HCT116 (cell line): ENCODE measurements at regions not wholly inside any gene's neighbourhood (a gene's known extent, or its start where the extent isn't known, plus 50 kb on each side); places are given as distances from the start of the nearest gene placed in this dataset.

Experiments used
- ATAC-seq: fragments of 200-7000 bp; cut with Tn5 transposase; 2 replicates; pipeline ENCODE4 v1.9.1; 2020; ENCODE audit warnings: mild to moderate bottlenecking, moderate library complexity
- BruUV-seq: library from RNA; stranded (reverse); fragments of 400-500 nt; replicated peaks from 2 replicates; lab custom pipeline; 2021; lab: Mats Ljungman, UMichigan
- CTCF ChIA-PET: fragments of 300-600 bp; sonication (Branson Sonifier 250); formaldehyde crosslinking; loops from one replicate; lab custom pipeline; 2021; ENCODE audit warnings: antibody characterized with exemption; lab: Charles Lee
- POLR2A ChIA-PET: fragments of 300-600, 350-600 bp; sonication (Branson Sonifier 250); formaldehyde crosslinking; loops from one replicate; lab custom pipeline; 2021; ENCODE audit warnings: antibody characterized with exemption; lab: Charles Lee
- RAD21 ChIA-PET, 2 experiments: fragments of 300-600 bp; sonication (Branson Sonifier 250); formaldehyde crosslinking; loops; one replicate each; lab custom pipeline; 2023; ENCODE audit warnings: low total read pairs in 2 of 2; ENCODE audit not compliant: uncharacterized antibody in 2 of 2, unreplicated experiment in 2 of 2, low non-redundant PET in 1 of 2; lab: Charles Lee
- DNase-seq: peaks from one replicate; pipeline ENCODE4 v3.0.0-alpha.2; 2010; ENCODE audit warnings: low read depth, low spot score
- H2AFZ ChIP-seq: fragments of 200-600 bp; shearing (Covaris generic), sonication (generic); 2 replicates; pipeline ENCODE4 v1.6.1; 2017; ENCODE audit warnings: low read depth, mixed run types, mixed read lengths, antibody characterized with exemption, low read length; ENCODE audit not compliant: poor library complexity, severe bottlenecking
- H3K27ac ChIP-seq: 2 replicates; pipeline ENCODE4 v1.5.1; 2012; ENCODE audit warnings: low read depth, low read length
- H3K27me3 ChIP-seq: fragments of 200-600 bp; sonication (generic); 2 replicates; pipeline ENCODE4 v1.6.1; 2016; ENCODE audit warnings: mixed run types, low read length, mixed read lengths; ENCODE audit not compliant: insufficient read depth
- H3K36me3 ChIP-seq, 2 experiments: fragments of 200-500 bp in 1 of 2; fragments of 200-600 bp in 1 of 2; sonication (Bioruptor generic) in 1 of 2; sonication (generic) in 1 of 2; 2 replicates each; pipeline versions ENCODE4 v1.5.1 to v1.6.1; 2014 to 2016; ENCODE audit warnings: low read length in 2 of 2, inconsistent platforms in 1 of 2, mixed read lengths in 1 of 2, mixed run types in 1 of 2; ENCODE audit not compliant: insufficient read depth in 2 of 2, control insufficient read depth in 1 of 2
- H3K4me1 ChIP-seq, 2 experiments: fragments of 200-600 bp in 1 of 2; sonication (generic) in 1 of 2; 2 replicates each; pipeline versions ENCODE4 v1.5.1 to v1.6.1; 2012 to 2017; ENCODE audit warnings: low read length in 2 of 2, inconsistent platforms in 1 of 2, mild to moderate bottlenecking in 1 of 2, mixed read lengths in 1 of 2, mixed run types in 1 of 2, moderate library complexity in 1 of 2; ENCODE audit not compliant: insufficient read depth in 2 of 2, control insufficient read depth in 1 of 2
- H3K4me2 ChIP-seq: fragments of 200-600 bp; sonication (generic); 2 replicates; pipeline ENCODE4 v1.6.1; 2017; ENCODE audit warnings: mixed run types, low read length, mixed read lengths
- H3K4me3 ChIP-seq, 2 experiments: fragments of 200-600 bp in 1 of 2; sonication (generic) in 1 of 2; replicated peaks in 1 of 2; 2 replicates each; pipeline ENCODE4 v1.5.1; 2011 to 2016; ENCODE audit warnings: low read length in 2 of 2, control low read depth in 1 of 2, low read depth in 1 of 2, mild to moderate bottlenecking in 1 of 2, mixed read lengths in 1 of 2, mixed run types in 1 of 2
- H3K79me2 ChIP-seq: fragments of 200-600 bp; sonication (generic); 2 replicates; pipeline ENCODE4 v1.6.1; 2017; ENCODE audit warnings: mild to moderate bottlenecking, mixed run types, low read length, moderate library complexity, mixed read lengths; ENCODE audit not compliant: insufficient read depth
- H3K9ac ChIP-seq: fragments of 200-600 bp; sonication (generic); 2 replicates; pipeline ENCODE4 v1.6.1; 2016; ENCODE audit warnings: low read length, mixed read lengths
- H3K9me2 ChIP-seq: fragments of 200-600 bp; sonication (generic), shearing (Covaris generic); 2 replicates; pipeline ENCODE4 v1.6.1; 2017; ENCODE audit warnings: mixed run types, mild to moderate bottlenecking, moderate library complexity; ENCODE audit not compliant: insufficient read depth
- H3K9me3 ChIP-seq, 2 experiments: fragments of 200-500 bp in 1 of 2; fragments of 200-600 bp in 1 of 2; sonication (Bioruptor generic) in 1 of 2; sonication (generic) in 1 of 2; 2 replicates each; pipeline ENCODE4 v1.6.1; 2014 to 2017; ENCODE audit warnings: low read length in 2 of 2, mixed read lengths in 2 of 2, inconsistent platforms in 1 of 2, low read depth in 1 of 2, mild to moderate bottlenecking in 1 of 2, mixed run types in 1 of 2, moderate library complexity in 1 of 2; ENCODE audit not compliant: control insufficient read depth in 1 of 2, insufficient read depth in 1 of 2
- H4K20me1 ChIP-seq: fragments of 200-600 bp; sonication (generic), shearing (Covaris generic); 2 replicates; pipeline ENCODE4 v1.6.1; 2017; ENCODE audit warnings: mixed run types, mild to moderate bottlenecking, moderate library complexity; ENCODE audit not compliant: insufficient read depth
- CBX3 ChIP-seq: IDR thresholded peaks from 2 replicates; pipeline ENCODE4 v1.6.1; 2012; ENCODE audit warnings: low read depth
- CEBPB ChIP-seq: IDR thresholded peaks from 2 replicates; pipeline ENCODE4 v1.6.1; 2012; ENCODE audit warnings: low read depth
- CTCF ChIP-seq, 3 experiments: fragments of 200-600 bp in 1 of 3; sonication (generic) in 1 of 3; IDR thresholded peaks in 2 of 3; conservative IDR thresholded peaks in 1 of 3; 2 replicates each; pipeline ENCODE4 v1.5.1; 2012 to 2017; ENCODE audit warnings: low read depth in 2 of 3, low read length in 2 of 3, antibody characterized with exemption in 1 of 3, borderline replicate concordance in 1 of 3, control low read depth in 1 of 3, mild to moderate bottlenecking in 1 of 3, mixed read lengths in 1 of 3, mixed run types in 1 of 3, moderate library complexity in 1 of 3; ENCODE audit not compliant: insufficient read depth in 1 of 3
- EGR1 ChIP-seq: IDR thresholded peaks from 2 replicates; pipeline ENCODE4 v1.6.1; 2012; ENCODE audit warnings: low read depth
- ELF1 ChIP-seq: IDR thresholded peaks from 2 replicates; pipeline ENCODE4 v1.6.1; 2012; ENCODE audit warnings: low read depth, borderline replicate concordance
- EZH2 ChIP-seq: fragments of 200-600 bp; sonication (generic); IDR thresholded peaks from 2 replicates; pipeline ENCODE4 v1.6.1; 2017; ENCODE audit warnings: antibody characterized with exemption, mixed run types
- JUND ChIP-seq: IDR thresholded peaks from 2 replicates; pipeline ENCODE4 v1.6.1; 2012
- MAX ChIP-seq: IDR thresholded peaks from 2 replicates; pipeline ENCODE4 v1.6.1; 2012
- POLR2AphosphoS5 ChIP-seq: IDR thresholded peaks from 2 replicates; pipeline ENCODE4 v1.6.1; 2011; ENCODE audit warnings: mild to moderate bottlenecking, low read depth, low read length, moderate library complexity
- SIN3A ChIP-seq: IDR thresholded peaks from 2 replicates; pipeline ENCODE4 v1.6.1; 2012; ENCODE audit warnings: low read depth
- SRF ChIP-seq: IDR thresholded peaks from 2 replicates; pipeline ENCODE4 v1.6.1; 2012; ENCODE audit warnings: low read depth
- TCF7L2 ChIP-seq: IDR thresholded peaks from 2 replicates; pipeline ENCODE4 v1.7.0; 2011; ENCODE audit warnings: borderline replicate concordance, inconsistent platforms; ENCODE audit not compliant: insufficient read depth, insufficient read length; ENCODE audit errors: extremely low read depth
- YY1 ChIP-seq: IDR thresholded peaks from 2 replicates; pipeline ENCODE4 v1.6.1; 2011; ENCODE audit warnings: low read length, low read depth, moderate library complexity, mild to moderate bottlenecking; ENCODE audit not compliant: insufficient replicate concordance; ENCODE audit errors: extremely low read depth
- ZBTB33 ChIP-seq: IDR thresholded peaks from 2 replicates; pipeline ENCODE4 v1.6.1; 2011; ENCODE audit warnings: mild to moderate bottlenecking, low read length, moderate library complexity; ENCODE audit not compliant: insufficient replicate concordance; ENCODE audit errors: extremely low read depth
- ZFX ChIP-seq: fragments of 450-650 bp; IDR thresholded peaks from 2 replicates; pipeline ENCODE4 v1.6.1; 2017
- intact Hi-C: fragments of 100-400 bp; cut with micrococcal nuclease; formaldehyde crosslinking; loops from 2 replicates; pipeline ENCODE4 v1.10.0; 2022
- TF ChIP-seq, protein P1 (sequence below): IDR thresholded peaks from 2 replicates; pipeline ENCODE4 v1.6.1; 2012; ENCODE audit warnings: low read depth

GRCh38 chr13:23985060-23985459 lies 87.8 kb upstream of the C1QTNF9B start (continued):
- TF ChIP-seq ZBTB33: no peak
- TF ChIP-seq, all 23 proteins: peak for 0

- ATAC-seq (no peak), DNase-seq (no peak)
- BruUV-seq: no TSS peak
- no peaks in the 10 kb centered on the region for H4K20me1 ChIP-seq
- H3K27me3 ChIP-seq: peaks cover 7% of the 10 kb centered on the region; the same call in 1 of the 2 replicates
- intact Hi-C loops: no loop called here
- no peak overlapping the region for H3K4me2 ChIP-seq
- H3K9me2 ChIP-seq: no peaks in the 10 kb centered on the region
- POLR2A ChIA-PET: no interaction called here
- H3K79me2 ChIP-seq: no peaks in the 10 kb centered on the region
- no peak overlapping the region for H3K9ac ChIP-seq
- H2AFZ ChIP-seq: no peak overlapping the region
- RAD21 ChIA-PET: no interaction called here
- H3K4me1 ChIP-seq: no peaks in the 10 kb centered on the region
- H3K27ac ChIP-seq: no peak overlapping the region
- H3K9me3 ChIP-seq: no peaks in the 10 kb centered on the region
- H3K4me3 ChIP-seq: no peak overlapping the region
- H3K36me3 ChIP-seq: no peaks in the 10 kb centered on the region
- CTCF ChIA-PET: no interaction called here
- no peak for TF ChIP-seq CTCF (IDR thresholded peaks at IDR 0.05 in 2 of 3, conservative IDR thresholded peaks at IDR 0.05 in 1 of 3; ENCODE audit: borderline replicate concordance in 1 of 3, insufficient read depth in 1 of 3, low read depth in 2 of 3, low read length in 2 of 3)
- TF ChIP-seq, protein P1, sequence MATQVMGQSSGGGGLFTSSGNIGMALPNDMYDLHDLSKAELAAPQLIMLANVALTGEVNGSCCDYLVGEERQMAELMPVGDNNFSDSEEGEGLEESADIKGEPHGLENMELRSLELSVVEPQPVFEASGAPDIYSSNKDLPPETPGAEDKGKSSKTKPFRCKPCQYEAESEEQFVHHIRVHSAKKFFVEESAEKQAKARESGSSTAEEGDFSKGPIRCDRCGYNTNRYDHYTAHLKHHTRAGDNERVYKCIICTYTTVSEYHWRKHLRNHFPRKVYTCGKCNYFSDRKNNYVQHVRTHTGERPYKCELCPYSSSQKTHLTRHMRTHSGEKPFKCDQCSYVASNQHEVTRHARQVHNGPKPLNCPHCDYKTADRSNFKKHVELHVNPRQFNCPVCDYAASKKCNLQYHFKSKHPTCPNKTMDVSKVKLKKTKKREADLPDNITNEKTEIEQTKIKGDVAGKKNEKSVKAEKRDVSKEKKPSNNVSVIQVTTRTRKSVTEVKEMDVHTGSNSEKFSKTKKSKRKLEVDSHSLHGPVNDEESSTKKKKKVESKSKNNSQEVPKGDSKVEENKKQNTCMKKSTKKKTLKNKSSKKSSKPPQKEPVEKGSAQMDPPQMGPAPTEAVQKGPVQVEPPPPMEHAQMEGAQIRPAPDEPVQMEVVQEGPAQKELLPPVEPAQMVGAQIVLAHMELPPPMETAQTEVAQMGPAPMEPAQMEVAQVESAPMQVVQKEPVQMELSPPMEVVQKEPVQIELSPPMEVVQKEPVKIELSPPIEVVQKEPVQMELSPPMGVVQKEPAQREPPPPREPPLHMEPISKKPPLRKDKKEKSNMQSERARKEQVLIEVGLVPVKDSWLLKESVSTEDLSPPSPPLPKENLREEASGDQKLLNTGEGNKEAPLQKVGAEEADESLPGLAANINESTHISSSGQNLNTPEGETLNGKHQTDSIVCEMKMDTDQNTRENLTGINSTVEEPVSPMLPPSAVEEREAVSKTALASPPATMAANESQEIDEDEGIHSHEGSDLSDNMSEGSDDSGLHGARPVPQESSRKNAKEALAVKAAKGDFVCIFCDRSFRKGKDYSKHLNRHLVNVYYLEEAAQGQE: no peak
- TF ChIP-seq CBX3: no peak
- TF ChIP-seq MAX: no peak
- TF ChIP-seq YY1: no peak
- TF ChIP-seq ZBTB33: no peak
- no peak for TF ChIP-seq ZFX
- TF ChIP-seq POLR2AphosphoS5: no peak
- no peak for TF ChIP-seq SRF
- TF ChIP-seq EZH2: no peak
- TF ChIP-seq EGR1: no peak
- TF ChIP-seq JUND: no peak
- TF ChIP-seq ELF1: no peak
- no peak for TF ChIP-seq CEBPB
- no peak for TF ChIP-seq SIN3A
- TF ChIP-seq TCF7L2: no peak
These were observed 88.5 kb upstream of the C1QTNF9B start for GRCh38 chr13:23985839-23986238.
